GM23338 (cell line): ENCODE measurements at regions not wholly inside any gene's neighbourhood (a gene's known extent, or its start where the extent isn't known, plus 50 kb on each side); places are given as distances from the start of the nearest gene placed in this dataset.

Experiments used
- ATAC-seq: fragments of 200-7000 bp; cut with Tn5 transposase; 3 replicates; pipeline ENCODE4 v1.9.1; 2020
- DNase-seq: peaks from one replicate; pipeline ENCODE4 v3.0.0-alpha.2; 2015; ENCODE audit warnings: low spot score
- H2AFZ ChIP-seq: fragments of 200-600 bp; sonication (generic); 2 replicates; pipeline ENCODE4 v1.8.0; 2016; ENCODE audit warnings: antibody characterized with exemption, mild to moderate bottlenecking, moderate library complexity
- H3F3A ChIP-seq: fragments of 200-600 bp; sonication (generic); replicated peaks from 2 replicates; pipeline ENCODE4 v1.8.0; 2017; ENCODE audit warnings: antibody characterized with exemption, mixed run types, low read depth
- H3K27ac ChIP-seq: fragments of 200-600 bp; sonication (generic); 2 replicates; pipeline ENCODE4 v1.6.1; 2016; ENCODE audit warnings: low read depth
- H3K27me3 ChIP-seq: fragments of 200-600 bp; sonication (generic); 2 replicates; pipeline ENCODE4 v1.8.0; 2016; ENCODE audit warnings: mild to moderate bottlenecking, mixed run types, moderate library complexity; ENCODE audit not compliant: insufficient read depth
- H3K36me3 ChIP-seq: fragments of 200-600 bp; sonication (generic); 2 replicates; pipeline ENCODE4 v1.8.0; 2016; ENCODE audit warnings: mild to moderate bottlenecking; ENCODE audit not compliant: insufficient read depth
- H3K4me1 ChIP-seq: fragments of 200-600 bp; sonication (generic); 2 replicates; pipeline ENCODE4 v1.8.0; 2016; ENCODE audit warnings: mild to moderate bottlenecking, moderate library complexity; ENCODE audit not compliant: insufficient read depth
- H3K4me2 ChIP-seq: fragments of 200-600 bp; sonication (generic); 2 replicates; pipeline ENCODE4 v1.7.1; 2017; ENCODE audit warnings: mixed run types
- H3K4me3 ChIP-seq: fragments of 200-600 bp; sonication (generic); 2 replicates; pipeline ENCODE4 v1.6.1; 2016; ENCODE audit warnings: mixed run types
- H3K79me2 ChIP-seq: fragments of 200-600 bp; sonication (generic); replicated peaks from 2 replicates; pipeline ENCODE4 v1.8.0; 2017; ENCODE audit warnings: mild to moderate bottlenecking; ENCODE audit not compliant: insufficient read depth
- H3K9me2 ChIP-seq: fragments of 200-600 bp; sonication (generic); 2 replicates; pipeline ENCODE4 v1.8.0; 2017; ENCODE audit not compliant: insufficient read depth
- H4K20me1 ChIP-seq: fragments of 200-600 bp; sonication (generic); replicated peaks from 2 replicates; pipeline ENCODE4 v1.8.0; 2017; ENCODE audit warnings: mild to moderate bottlenecking; ENCODE audit not compliant: insufficient read depth
- H3K27ac Mint-ChIP-seq: 2 replicates; pipeline ENCODE4 v1.8.0; 2020; ENCODE audit warnings: inconsistent platforms, mild to moderate bottlenecking, moderate library complexity, mixed read lengths
- H3K27me3 Mint-ChIP-seq: 3 replicates; pipeline ENCODE4 v1.8.0; 2022; ENCODE audit warnings: low read depth, mild to moderate bottlenecking, moderate library complexity, mixed read lengths, inconsistent platforms; ENCODE audit not compliant: insufficient read depth, poor library complexity
- H3K36me3 Mint-ChIP-seq: 3 replicates; pipeline ENCODE4 v1.8.0; 2021; ENCODE audit warnings: low read depth, mild to moderate bottlenecking, inconsistent platforms, moderate library complexity, mixed read lengths
- H3K4me1 Mint-ChIP-seq: 3 replicates; pipeline ENCODE4 v1.8.0; 2020; ENCODE audit warnings: mild to moderate bottlenecking, inconsistent platforms, mixed read lengths
- H3K4me3 Mint-ChIP-seq: 3 replicates; pipeline ENCODE4 v1.8.0; 2021; ENCODE audit warnings: moderate library complexity, mild to moderate bottlenecking, inconsistent platforms, mixed read lengths
- H3K9me3 Mint-ChIP-seq: 3 replicates; pipeline ENCODE4 v1.8.0; 2020; ENCODE audit warnings: moderate library complexity, mild to moderate bottlenecking, inconsistent platforms, mixed read lengths
- CREB1 ChIP-seq: fragments of 250-450 bp; sonication (Bioruptor Pico); IDR thresholded peaks from 2 replicates; pipeline ENCODE4 v1.5.0; 2020; ENCODE audit warnings: low read depth, mild to moderate bottlenecking, moderate library complexity
- CTCF ChIP-seq, 2 experiments: fragments of 200-600 bp in 1 of 2; sonication (generic) in 1 of 2; conservative IDR thresholded peaks; 2 replicates each; pipeline versions ENCODE4 v1.5.1 to v1.6.1; 2016 to 2017; ENCODE audit warnings: antibody characterized with exemption in 2 of 2, low read depth in 2 of 2, mild to moderate bottlenecking in 2 of 2, moderate library complexity in 1 of 2
- ETS1 ChIP-seq: IDR thresholded peaks from 2 replicates; pipeline ENCODE4 v1.6.1; 2016; ENCODE audit warnings: antibody characterized with exemption
- EZH2 ChIP-seq: fragments of 200-600 bp; sonication (generic); IDR thresholded peaks from one replicate; pipeline ENCODE4 v1.8.0; 2017; ENCODE audit warnings: antibody characterized with exemption, mild to moderate bottlenecking, low read depth; ENCODE audit not compliant: unreplicated experiment
- EZH2phosphoT487 ChIP-seq: fragments of 200-600 bp; sonication (generic); IDR thresholded peaks from one replicate; pipeline ENCODE4 v1.8.1; 2018; ENCODE audit warnings: antibody characterized with exemption; ENCODE audit not compliant: unreplicated experiment
- JUNB ChIP-seq: IDR thresholded peaks from one replicate; pipeline ENCODE4 v1.6.1; 2016; ENCODE audit warnings: antibody characterized with exemption; ENCODE audit not compliant: unreplicated experiment
- NANOG ChIP-seq: IDR thresholded peaks from 2 replicates; pipeline ENCODE4 v1.6.1; 2016; ENCODE audit warnings: antibody characterized with exemption, borderline replicate concordance
- POLR2AphosphoS5 ChIP-seq: IDR thresholded peaks from 2 replicates; pipeline ENCODE4 v1.6.1; 2016; ENCODE audit warnings: antibody characterized with exemption, low read depth
- REST ChIP-seq: IDR thresholded peaks from one replicate; pipeline ENCODE4 v1.6.1; 2018; ENCODE audit warnings: antibody characterized with exemption; ENCODE audit not compliant: unreplicated experiment
- STAT1 ChIP-seq: IDR thresholded peaks from one replicate; pipeline ENCODE4 v1.6.1; 2016; ENCODE audit warnings: antibody characterized with exemption; ENCODE audit not compliant: unreplicated experiment
- ZNF114 ChIP-seq: fragments of 250-450 bp; sonication (Bioruptor Pico); IDR thresholded peaks from 2 replicates; pipeline ENCODE4 v1.5.0; 2020; ENCODE audit warnings: mild to moderate bottlenecking, moderate library complexity
- ZNF331 ChIP-seq: fragments of 250-450 bp; sonication (Bioruptor Pico); IDR thresholded peaks from 2 replicates; pipeline ENCODE4 v1.5.0; 2020; ENCODE audit warnings: low read depth, mild to moderate bottlenecking, moderate library complexity

GRCh38 chr2:76175295-76175694, 464.6 kb upstream of the GCFC2 start (continued):
- TF ChIP-seq NANOG (no peak), JUNB (no peak), REST (no peak), ZNF331 (CRISPR knock-in tag) (no peak), EZH2phosphoT487 (no peak), STAT1 (no peak), POLR2AphosphoS5 (no peak), CTCF (conservative IDR thresholded peaks at IDR 0.05; ENCODE audit: low read depth in 2 of 2) (no peak)

- Histone ChIP-seq H3K27ac (no peak overlapping the region), H3K4me1 (no peaks in the 10 kb centered on the region), H3K79me2 (no peaks in the 10 kb centered on the region), H4K20me1 (no peaks in the 10 kb centered on the region), H3K36me3 (peaks cover 4% of the 10 kb centered on the region; the same call in 1 of the 2 replicates), H2AFZ (no peak overlapping the region), H3K4me2 (no peak overlapping the region), H3K27me3 (no peaks in the 10 kb centered on the region), H3F3A (no peaks in the 10 kb centered on the region), H3K4me3 (no peak overlapping the region), H3K9me2 (0 out of 2 replicates have a peak, but pooled peaks cover 12% of the 10 kb centered on the region)
- no peak overlapping the region for H3K27ac Mint-ChIP-seq
- no peak overlapping the region for H3K4me3 Mint-ChIP-seq
- no peaks in the 10 kb centered on the region for H3K4me1 Mint-ChIP-seq
- H3K36me3 Mint-ChIP-seq: peaks cover 50% of the 10 kb centered on the region
- DNase-seq (no peak), ATAC-seq (no peak)
- peaks cover 68% of the 10 kb centered on the region for H3K9me3 Mint-ChIP-seq
- H3K27me3 Mint-ChIP-seq: no peaks in the 10 kb centered on the region
- no peak for TF ChIP-seq CREB1 (CRISPR knock-in tag)
- no peak for TF ChIP-seq ZNF114 (CRISPR knock-in tag)
- no peak for TF ChIP-seq POLR2AphosphoS5
- no peak for TF ChIP-seq NANOG
- TF ChIP-seq JUNB: no peak
- no peak for TF ChIP-seq ETS1
- no peak for TF ChIP-seq ZNF331 (CRISPR knock-in tag)
- TF ChIP-seq EZH2: no peak
- TF ChIP-seq REST: no peak
Observed at GRCh38 chr2:76174505-76174904, 463.8 kb upstream of the GCFC2 start.
